GM21737 (cell line): ENCODE measurements at regions not wholly inside any gene's neighbourhood (a gene's known extent, or its start where the extent isn't known, plus 50 kb on each side); places are given as distances from the start of the nearest gene placed in this dataset.

Experiments used
- ATAC-seq: cut with Tn5 transposase; IDR thresholded peaks from one replicate; pipeline ENCODE4 v1.9.1; 2021; ENCODE audit warnings: mild to moderate bottlenecking, moderate library complexity; ENCODE audit not compliant: unreplicated experiment

DNA sequence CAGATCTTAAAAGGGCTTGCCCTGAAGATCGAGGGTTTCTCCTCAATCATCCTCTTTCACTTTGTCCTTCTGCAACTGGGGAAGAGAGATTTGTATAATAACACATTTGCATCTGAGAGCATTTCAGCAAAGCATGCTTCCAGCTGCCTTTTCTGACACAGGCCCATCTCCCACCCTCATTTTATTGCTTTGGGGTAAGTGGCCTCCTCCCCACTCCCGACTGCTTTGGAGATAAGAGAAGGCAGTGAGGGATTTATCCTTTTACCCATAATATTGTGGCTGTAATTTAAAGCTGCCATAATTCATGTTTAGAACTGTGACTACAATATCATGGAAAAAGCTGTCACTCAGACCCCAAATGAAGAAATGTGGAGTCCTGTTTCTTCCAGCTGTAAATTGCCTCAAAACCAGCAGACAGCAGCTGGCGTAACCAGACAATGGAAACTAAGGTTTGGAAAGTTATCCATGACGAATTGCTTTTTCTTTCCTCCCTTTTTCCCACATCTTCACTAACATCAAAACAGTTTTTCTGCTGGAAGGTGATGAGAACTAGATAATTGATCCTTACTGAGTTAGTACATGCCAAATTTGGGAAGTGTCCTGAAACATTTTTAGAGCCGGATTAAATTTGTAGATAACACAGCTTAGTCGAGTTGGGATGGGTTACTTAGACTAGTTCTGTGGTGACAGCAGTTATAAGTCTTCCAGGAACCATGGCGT is 104.2 kb upstream of the PFN2 start:
- ATAC-seq, result peak; percentile 56

DNA sequence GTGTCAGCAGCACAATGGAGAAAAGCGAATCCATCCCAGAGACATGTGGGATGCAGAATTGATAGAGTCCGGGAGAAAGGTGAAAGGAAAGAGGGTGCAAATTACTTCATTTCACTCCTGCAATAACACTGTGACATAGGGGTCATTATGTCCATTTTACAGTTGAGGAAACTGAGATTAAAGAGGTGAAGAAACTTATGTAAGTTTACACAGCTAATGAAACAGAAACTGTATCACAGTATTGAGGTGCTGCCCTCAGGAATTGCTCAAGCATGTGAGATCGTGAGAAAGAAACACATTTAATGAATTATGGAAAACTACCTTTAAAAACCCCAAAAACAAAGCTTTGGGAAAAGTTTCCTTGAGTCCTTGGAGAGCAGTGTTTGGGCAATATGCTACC is 103.6 kb upstream of the PFN2 start:
- peak; percentile 43 for ATAC-seq

DNA sequence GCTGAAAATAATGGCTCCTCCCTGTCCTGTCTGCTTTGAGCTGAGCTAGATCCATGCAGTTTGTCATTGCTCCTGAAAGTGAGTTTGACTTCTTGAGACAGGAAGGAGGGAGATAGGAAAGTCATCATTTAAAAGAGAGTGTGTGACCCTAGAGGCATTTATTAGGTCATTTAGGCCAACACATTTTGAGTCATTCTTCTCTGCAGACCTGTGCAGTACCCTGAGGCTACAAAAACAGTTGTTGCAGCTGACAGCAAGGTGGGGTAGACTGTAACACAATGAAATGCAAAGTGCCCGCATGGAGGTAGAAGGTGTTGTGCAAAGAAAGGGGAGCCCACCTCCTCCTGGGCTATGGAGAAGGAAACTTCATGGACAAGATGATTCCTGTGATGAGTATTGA is 102.8 kb upstream of the PFN2 start:
- no peak for ATAC-seq

DNA sequence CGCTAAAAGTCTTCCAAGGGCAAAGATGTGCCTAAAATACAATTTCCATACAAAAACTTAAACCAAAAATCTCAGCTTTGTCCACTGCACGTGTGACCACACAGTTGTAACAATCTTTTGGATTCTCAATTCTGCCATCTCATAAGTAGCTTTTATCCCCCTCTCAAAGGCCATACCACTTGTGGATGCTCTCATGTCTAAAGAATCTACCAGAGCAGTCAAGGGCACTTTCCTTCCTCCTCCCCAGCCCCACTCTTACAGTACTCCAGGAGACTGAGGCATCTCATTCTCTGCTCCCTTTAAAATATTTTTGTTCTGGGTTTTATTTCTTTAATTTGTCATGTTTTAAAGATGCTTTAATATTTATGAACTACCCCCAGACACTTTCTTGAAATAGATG is 102.3 kb upstream of the PFN2 start:
- no peak for ATAC-seq

DNA sequence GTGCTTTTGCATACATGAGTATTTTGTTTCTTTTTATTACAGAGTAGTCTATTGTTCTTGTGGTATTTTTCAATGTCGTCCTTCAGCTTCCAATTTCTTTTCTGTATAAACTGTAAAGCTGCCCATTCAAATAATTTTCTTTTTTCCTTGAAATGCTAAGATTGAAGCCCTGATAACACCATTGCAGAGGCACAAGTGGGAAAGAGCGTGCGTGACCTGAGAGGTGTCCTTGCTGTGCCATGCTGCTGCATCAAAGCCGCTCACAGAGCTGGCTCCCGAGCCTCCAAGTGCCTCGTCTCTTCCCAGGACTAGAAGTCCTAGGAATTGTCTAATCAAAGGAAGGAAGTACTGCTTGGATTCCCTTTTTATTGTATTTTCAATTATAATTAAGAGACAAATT is 101.9 kb upstream of the PFN2 start:
- ATAC-seq, result no peak

DNA sequence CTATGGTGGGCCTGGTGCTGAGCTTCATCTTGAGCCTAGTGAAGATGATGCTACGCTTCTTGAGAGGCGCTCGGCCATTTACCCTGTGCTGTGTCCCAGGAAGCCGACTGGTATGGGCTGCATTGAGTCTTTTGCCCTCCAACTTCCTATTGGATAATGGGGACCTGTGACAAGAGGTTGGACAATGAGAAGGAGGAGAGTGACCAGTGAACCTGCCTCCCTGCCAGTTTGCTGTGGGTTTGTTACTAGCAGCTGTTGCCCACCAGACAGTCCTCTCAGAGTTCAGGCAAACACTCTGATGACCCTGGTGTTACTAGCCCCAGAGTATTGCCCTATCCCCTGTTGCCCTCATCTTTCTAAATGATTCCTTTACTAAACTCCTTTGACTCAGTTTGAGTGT is 99.6 kb upstream of the PFN2 start:
- ATAC-seq, result no peak

DNA sequence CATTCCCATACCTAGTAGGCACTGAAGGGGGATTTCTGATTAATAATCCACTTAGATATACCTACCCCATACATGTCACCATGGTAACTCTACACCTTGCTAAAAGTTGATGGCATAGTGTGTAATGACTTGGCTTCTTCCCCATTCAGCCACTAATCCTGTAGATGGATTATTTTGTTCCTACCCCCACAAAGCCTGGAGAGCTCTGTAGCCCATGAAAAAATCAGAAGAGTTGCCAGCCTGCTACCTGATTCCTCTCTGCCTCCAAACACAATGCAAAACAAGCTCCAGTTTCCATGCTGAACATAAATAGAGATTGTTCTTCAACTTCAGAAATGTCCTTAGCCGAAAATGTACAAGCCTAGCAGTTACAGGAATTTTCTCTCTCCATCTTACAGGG is 98.9 kb upstream of the PFN2 start:
- ATAC-seq, result no peak

DNA sequence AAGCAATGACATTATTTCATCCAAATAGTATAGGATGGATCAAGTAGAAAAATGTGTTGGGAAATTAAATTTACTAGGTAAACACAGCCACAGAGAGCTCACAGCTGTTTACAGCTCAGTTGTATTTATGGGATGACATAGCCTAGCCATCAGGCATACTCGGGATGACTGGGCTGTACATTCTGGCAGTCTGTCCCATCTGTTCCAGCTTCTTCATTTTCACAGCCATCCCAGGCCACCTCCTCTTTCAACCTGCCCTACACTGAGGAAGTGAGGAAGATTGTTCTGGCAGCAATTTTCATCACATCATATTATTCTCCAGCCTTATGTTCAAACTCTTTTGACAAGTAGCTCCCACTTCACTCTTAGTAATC is 98.4 kb upstream of the PFN2 start:
- ATAC-seq, result no peak

DNA sequence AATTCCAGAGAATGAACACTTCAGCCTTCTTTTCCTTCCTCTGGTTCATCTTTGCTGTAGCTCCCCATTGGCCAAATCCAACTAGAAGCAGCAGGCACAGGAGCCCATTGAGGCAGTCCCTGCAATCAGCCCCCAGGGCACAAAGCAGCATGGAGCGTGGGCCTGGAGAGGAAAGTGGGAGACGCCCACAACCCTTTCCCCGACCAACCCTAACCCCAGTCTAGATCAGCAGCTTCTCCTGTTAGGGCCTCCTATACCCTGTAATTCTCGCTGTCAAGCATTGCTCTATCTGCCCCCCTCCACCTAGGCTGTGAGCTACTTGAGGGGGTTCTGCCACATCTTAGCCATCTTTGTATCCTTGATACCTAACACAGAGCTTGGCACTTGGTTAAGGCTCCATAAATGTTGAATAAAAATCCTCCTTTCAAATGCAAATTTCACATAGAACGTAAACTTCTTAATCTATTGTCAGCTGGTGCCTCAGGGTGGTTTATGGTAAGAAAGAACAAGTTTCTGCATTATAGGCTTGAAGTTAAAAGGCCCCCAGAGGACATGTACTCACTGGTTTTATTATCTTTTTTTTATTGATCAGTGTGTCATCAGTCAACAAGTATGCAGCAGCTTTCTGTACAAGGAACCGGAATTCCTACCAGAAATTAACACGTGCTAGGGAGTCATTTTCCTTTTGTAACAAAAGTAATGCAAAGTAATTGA is 97.9 kb upstream of the PFN2 start:
- no peak for ATAC-seq

DNA sequence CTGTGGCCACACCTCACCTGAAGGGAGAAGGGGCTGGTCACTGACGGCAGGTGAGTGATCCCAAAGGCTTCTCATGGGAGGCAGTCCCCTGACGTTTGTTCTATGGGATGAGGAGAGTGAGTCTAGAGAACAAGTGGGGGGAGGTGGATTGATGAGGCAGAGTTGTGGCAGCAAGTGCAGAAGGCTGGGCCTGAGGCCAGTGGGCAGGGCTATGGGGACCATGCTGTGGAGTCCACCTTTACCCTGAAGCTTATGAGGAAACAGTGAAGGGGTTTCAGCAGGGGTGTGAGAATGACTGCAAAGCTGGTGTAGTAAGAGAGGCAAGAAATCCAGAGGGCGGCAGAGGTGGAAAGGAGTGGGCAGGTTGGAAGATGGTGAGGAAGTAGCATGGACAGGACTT is 96.9 kb upstream of the PFN2 start:
- no peak for ATAC-seq

DNA sequence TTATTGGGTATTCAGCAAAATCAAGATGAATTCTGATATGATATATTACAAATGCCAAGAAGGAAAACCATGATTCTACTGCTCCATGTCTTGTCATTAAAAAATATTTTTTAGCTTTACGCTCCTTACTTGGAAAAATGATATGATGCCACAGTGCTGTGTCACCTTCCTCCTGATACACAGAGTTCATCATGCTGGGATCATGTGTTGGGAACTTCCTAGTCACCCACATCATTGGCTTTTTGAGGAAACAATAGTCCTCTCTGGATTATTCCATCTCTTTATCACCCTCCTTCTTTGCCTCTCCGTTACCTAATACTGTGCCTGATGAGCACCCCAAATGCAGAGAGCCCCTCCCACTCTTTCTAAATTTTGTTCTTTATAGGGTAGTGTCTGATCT is 94.3 kb upstream of the PFN2 start:
- no peak for ATAC-seq

DNA sequence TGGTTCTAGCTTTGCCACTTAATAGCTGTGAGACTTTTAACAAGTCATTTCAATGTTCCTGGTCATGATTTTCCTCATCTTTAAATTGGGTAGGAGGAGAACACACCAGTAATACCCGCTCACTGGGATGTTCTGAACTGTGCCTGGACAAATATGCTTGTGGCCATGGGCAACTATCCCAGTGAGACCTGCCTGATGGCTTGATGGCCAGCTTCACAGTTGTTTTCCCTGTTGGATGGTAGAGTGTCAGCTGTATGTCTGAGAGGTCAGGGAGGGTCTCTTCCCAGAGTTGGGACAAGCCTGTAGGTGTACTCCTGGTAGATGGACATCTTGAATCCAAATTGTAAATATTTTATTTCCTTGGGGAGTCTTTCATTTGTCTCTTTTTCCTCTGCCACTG is 92.5 kb upstream of the PFN2 start:
- no peak for ATAC-seq

DNA sequence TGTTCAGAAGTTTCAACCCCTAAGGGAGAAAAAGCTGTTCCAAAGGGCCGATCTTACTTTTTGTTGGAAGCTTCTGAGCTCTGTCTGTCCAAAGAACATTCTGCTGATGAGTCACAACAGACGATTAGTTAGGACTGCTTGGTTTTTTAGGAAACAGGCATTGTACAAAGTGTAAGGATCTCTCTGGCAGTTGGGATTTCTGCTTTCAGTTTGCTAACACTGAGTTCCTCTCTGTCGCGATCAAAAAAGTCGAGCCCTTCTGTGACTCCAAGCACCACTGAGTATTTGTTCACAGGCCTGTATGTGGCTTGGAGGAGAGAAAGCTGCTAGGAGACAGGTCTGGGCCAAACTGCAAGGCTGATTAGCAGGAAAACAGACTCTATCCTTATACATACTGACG is 91.8 kb upstream of the PFN2 start:
- ATAC-seq, result no peak

DNA sequence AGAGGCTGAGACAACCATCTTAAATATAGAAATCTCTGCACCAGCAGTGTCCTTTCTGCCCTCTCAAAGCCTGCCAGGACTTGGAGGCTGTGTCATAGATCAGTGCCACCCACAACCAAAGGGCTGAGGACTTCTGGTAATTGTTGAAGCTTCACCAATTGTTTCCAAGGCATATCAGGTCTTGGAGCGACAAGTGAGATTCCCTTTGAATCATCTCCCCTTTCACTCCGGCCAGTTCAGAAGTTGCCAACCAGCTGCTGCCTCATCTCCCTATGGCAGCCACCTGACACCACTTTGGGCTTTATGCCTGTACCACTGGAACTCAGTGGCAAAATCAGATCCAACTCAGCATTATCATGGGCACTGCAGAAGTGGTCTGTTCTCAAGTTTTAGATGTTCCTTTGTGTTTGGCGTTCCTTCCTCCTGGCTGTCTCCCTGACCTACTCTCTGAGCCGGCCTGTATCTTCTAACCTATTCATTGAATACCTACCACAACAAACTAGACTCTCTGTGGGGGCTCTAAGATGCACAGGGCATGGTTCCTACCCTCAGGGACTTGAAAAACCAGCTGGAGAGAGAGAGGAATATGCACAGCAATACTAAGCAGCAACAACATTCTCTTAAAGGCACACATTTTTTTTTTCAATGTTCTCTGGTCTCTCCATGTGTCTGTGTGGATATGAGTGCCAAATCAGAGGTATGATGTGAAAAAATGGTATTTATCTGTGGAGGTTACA is 90.8 kb upstream of the PFN2 start:
- ATAC-seq, result no peak

DNA sequence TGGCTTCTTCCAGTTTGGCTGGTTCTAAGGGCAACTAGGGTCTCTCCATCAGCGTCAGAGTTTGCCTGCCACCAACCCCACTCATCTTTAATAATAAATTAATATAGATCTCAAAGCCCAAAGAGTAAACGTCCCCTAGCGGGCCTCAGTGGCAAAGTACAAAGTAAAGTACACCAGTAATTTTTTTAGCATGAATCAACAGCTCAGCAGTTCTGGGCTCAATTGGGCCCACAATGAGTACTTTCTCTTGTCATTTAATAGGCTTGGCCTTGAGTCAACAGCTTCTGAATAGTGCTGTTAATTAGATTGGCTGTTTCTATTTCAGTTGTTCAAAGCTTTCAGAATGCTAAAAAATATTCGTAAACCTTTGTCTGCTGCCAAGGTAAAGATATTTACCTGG is 89.0 kb upstream of the PFN2 start:
- ATAC-seq, result no peak

DNA sequence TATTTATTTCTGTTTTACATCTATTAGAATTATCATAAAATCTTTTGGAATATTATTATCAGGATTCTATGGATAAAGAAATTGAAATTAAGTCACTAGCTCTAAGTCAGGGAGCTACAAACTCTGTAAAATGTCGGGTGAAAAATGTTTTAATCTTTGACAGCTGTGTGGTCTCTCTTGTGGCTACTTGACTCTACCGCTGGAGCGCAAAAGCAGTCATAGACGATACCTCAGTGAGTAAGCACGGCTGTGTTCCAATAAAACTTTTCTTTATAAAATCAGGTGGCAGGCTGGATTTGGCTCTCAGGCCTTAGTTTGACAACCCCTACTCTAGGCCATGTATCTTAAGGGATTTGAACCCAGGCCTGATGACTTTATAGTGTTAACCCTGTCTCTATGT is 88.5 kb upstream of the PFN2 start:
- no peak for ATAC-seq

DNA sequence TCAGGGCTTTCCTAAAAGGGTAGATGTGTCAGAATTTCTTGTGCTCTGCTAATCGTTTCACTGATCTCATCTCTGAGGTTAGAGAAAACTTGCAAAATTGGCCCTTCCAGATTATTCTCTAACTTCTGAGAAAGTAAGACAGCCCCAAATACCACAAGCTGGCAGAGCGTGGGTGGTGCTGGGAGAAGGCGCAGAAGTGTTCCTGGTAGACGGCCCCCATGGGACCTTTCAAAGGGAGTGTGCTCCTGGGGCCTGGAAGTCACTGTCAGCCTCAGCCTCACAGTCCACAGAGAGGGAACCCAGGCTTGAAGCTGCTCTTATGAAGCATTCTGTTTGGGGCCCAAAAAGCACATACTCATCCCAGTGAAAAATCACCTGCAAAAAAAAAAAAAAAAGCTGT is 86.5 kb upstream of the PFN2 start:
- no peak for ATAC-seq

DNA sequence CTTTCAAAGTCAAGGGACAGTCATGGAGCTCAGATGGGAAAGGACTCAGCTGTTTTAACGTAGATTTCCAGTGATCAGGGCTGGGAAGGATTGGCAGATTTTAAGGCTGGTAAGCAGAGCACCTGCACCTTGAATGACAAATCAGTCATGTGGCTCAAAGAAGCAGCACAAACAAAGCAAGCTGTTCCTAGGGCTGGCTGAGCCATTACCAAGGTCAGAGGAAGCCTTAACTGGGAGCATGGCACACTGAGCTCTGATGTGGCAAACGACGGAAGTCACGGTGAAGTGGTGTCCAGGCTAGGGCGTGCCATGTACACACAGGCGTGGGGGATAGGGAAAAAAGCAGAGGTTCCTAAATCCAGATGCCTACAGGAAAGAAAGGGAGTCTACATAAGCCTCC is 84.6 kb upstream of the PFN2 start:
- no peak for ATAC-seq

DNA sequence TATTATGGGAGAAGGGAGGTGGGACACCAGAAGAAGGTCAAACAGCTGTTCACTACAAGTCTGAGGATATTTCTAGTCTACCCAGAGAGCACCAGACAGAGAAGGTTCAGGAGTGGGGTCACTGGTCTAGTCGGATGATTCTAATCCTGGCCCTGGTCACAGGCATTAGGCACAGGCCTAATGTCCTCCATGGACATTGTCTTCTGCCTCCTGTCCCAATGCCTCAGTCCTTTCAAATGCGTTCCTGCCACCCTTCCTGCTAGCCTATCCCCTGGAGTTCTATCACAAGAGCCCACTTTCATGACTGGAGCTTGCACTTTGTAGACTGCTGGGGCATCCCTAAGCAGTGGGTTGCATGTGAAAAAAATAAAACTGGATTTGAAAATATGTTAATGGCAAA is 83.9 kb upstream of the PFN2 start:
- no peak for ATAC-seq

DNA sequence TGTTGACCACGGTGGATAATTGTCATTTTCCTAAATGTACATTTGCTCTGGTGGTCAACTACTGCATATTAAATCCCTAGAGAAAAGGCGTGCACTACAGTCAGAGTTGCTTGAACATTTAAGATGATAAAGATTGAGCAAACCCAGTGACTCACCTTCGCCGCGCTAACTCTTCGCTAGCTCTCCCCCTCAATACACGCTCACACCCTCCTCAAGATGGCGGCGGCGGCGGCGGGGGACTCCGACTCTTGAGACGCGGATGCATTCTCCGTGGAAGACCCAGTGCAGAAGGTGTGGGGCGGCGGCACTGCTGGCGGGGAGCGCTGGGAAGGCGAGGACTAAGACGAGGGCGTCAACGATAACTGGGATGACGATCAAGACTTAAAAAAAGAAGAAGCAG is 79.8 kb upstream of the PFN2 start:
- ATAC-seq, result no peak

DNA sequence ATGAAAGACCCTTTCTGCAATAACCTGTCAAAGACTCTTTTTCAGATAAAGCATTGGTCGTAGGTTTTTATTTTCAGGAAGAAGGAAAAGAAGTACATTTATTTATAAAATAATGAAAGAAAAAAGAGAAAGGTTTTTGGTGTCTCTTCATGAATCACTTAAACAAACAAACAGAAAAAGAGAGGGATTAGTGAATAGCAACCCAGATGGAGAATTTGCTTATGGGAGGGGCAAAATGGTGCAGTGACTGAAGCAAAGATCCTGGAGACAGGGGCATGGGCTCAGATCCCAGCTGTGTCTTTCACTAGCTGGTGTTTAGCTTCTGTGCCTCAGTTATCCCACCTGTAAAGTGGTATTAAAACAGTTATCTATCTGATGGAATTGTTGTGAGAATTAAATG is 78.6 kb upstream of the PFN2 start:
- no peak for ATAC-seq

DNA sequence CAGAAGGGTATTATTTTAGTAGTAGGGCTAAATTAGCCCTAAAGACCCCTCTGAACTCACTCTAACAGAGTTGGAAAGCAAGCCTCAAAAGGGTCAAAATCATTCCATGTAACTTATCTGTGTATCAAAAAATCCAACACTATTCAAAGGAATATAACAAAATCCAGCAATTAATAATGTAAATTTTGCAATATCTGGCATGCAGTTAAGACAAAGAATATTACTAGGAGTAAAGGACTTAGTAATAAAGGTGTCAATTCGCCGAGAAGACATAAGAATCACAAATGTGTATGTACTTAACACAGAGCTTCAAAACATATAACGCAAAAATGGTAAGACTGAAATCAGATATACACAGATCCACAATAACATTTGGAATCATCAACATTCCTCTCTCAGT is 71.2 kb upstream of the PFN2 start:
- ATAC-seq, result no peak
